Tibial nerve (tissue), 4 donors: ENCODE measurements at regions not wholly inside any gene's neighbourhood (a gene's known extent, or its start where the extent isn't known, plus 50 kb on each side); places are given as distances from the start of the nearest gene placed in this dataset.

ENCODE experiments used
- DNase-seq, 2 donors: peaks; one replicate each; pipeline ENCODE4 v3.0.0-alpha.2; 2019; ENCODE audit warnings: low spot score in 2 of 2
- H3K27ac ChIP-seq, 4 donors: fragments of 200-600 bp; sonication (generic) in 3 of 4; one replicate each; pipeline ENCODE4 v1.5.1; 2017 to 2019; ENCODE audit warnings: mild to moderate bottlenecking in 1 of 4
- H3K27me3 ChIP-seq, 2 donors: fragments of 200-600 bp; sonication (generic) in 1 of 2; one replicate each; pipeline versions ENCODE4 v1.5.1 to v1.6.0; 2017 to 2019
- H3K36me3 ChIP-seq, 3 donors: fragments of 200-600 bp; sonication (generic); one replicate each; pipeline ENCODE4 v1.5.1; 2018 to 2019
- H3K4me1 ChIP-seq, 4 donors: fragments of 200-600 bp; sonication (generic) in 3 of 4; one replicate each; pipeline ENCODE4 v1.5.1; 2017 to 2019
- H3K4me3 ChIP-seq, 4 donors: fragments of 200-600 bp; sonication (generic) in 3 of 4; one replicate each; pipeline ENCODE4 v1.5.1; 2017 to 2019; ENCODE audit warnings: mild to moderate bottlenecking in 1 of 4, moderate library complexity in 1 of 4
- H3K9me3 ChIP-seq, 4 donors: fragments of 200-600 bp; sonication (generic) in 3 of 4; one replicate each; pipeline ENCODE4 v1.5.1; 2017 to 2019
- CTCF ChIP-seq, 5 experiments: fragments of 200-600 bp in 3 of 5; fragments of 450-650 bp in 2 of 5; sonication (generic) in 3 of 5; IDR thresholded peaks; one replicate each; pipeline ENCODE4 v1.5.1; 2016 to 2019; ENCODE audit warnings: antibody characterized with exemption in 5 of 5, mild to moderate bottlenecking in 3 of 5, moderate library complexity in 2 of 5
- EP300 ChIP-seq, 2 donors: sonication (generic); formaldehyde crosslinking; IDR thresholded peaks; one replicate each; pipeline ENCODE4 v1.6.1; 2017; ENCODE audit warnings: antibody characterized with exemption in 2 of 2, mild to moderate bottlenecking in 1 of 2
- POLR2A ChIP-seq, 2 donors: fragments of 450-650 bp; IDR thresholded peaks; one replicate each; pipeline ENCODE4 v1.6.1; 2017; ENCODE audit warnings: antibody characterized with exemption in 2 of 2, mild to moderate bottlenecking in 2 of 2, moderate library complexity in 2 of 2
- WGBS, 2 donors: methylation state at CpG; one replicate each; pipeline ENCODE4 v1.1.5; 2018; 5-methylcytosine and 5-hydroxymethylcytosine counted together

- no peaks in the 10 kb centered on the region for H3K27me3 ChIP-seq
- DNase-seq = no peak
- no peaks in the 10 kb centered on the region for H3K4me1 ChIP-seq
- TF ChIP-seq POLR2A (IDR thresholded peaks at IDR 0.05) (no peak), EP300 (IDR thresholded peaks at IDR 0.05) (no peak), CTCF (IDR thresholded peaks at IDR 0.05) (no peak)
- H3K4me3 ChIP-seq = no peak overlapping the region
- H3K36me3 ChIP-seq = no peaks in the 10 kb centered on the region
- no peaks in the 10 kb centered on the region for H3K9me3 ChIP-seq
- WGBS, 2 donors = 65 to 83% methylated on average over 8 of the region's 8 CpGs
- no peak overlapping the region for H3K27ac ChIP-seq
Observed at GRCh38 chr2:7358865-7359447, 441.7 kb downstream of the RNF144A start.

GRCh38 chr2:7363906-7364305 lies 446.7 kb downstream of the RNF144A start:
- WGBS, 2 donors = 66 to 94% methylated on average over 3 of the region's 3 CpGs
- Histone ChIP-seq H3K27me3 (no peaks in the 10 kb centered on the region), H3K36me3 (no peaks in the 10 kb centered on the region), H3K4me1 (no peaks in the 10 kb centered on the region), H3K27ac (no peak overlapping the region), H3K4me3 (no peak overlapping the region), H3K9me3 (peaks cover 0 to 12% (median 3%) of the 10 kb centered on the region in 4 donors)
- TF ChIP-seq POLR2A (IDR thresholded peaks at IDR 0.05) (no peak), EP300 (IDR thresholded peaks at IDR 0.05) (no peak), CTCF (IDR thresholded peaks at IDR 0.05) (no peak)
- DNase-seq = no peak

- 95 to 96% methylated on average over 1 of the region's 1 CpG for WGBS, 2 donors
Observed at GRCh38 chr2:7368211-7368610, 451.0 kb downstream of the RNF144A start.

GRCh38 chr2:7373156-7373555 lies 455.9 kb downstream of the RNF144A start:
- Histone ChIP-seq H3K27ac (no peak overlapping the region), H3K36me3 (no peaks in the 10 kb centered on the region), H3K27me3 (no peaks in the 10 kb centered on the region), H3K4me3 (no peak overlapping the region), H3K4me1 (no peaks in the 10 kb centered on the region), H3K9me3 (peaks cover 0 to 19% (median 4%) of the 10 kb centered on the region in 4 donors)
- no peak for DNase-seq
- no peak for TF ChIP-seq CTCF (IDR thresholded peaks at IDR 0.05)
- WGBS, 2 donors = 90 to 94% methylated on average over 1 of the region's 1 CpG

More at GRCh38 chr2:7368211-7368610, 451.0 kb downstream of the RNF144A start:
- Histone ChIP-seq H3K4me3 (no peak overlapping the region), H3K9me3 (peaks cover 0 to 23% (median 4%) of the 10 kb centered on the region in 4 donors), H3K27ac (no peak overlapping the region), H3K27me3 (no peaks in the 10 kb centered on the region), H3K36me3 (no peaks in the 10 kb centered on the region), H3K4me1 (no peaks in the 10 kb centered on the region)
- no peak for DNase-seq
- TF ChIP-seq CTCF (IDR thresholded peaks at IDR 0.05) = no peak

- Histone ChIP-seq H3K36me3 (no peaks in the 10 kb centered on the region), H3K4me1 (no peaks in the 10 kb centered on the region), H3K4me3 (no peak overlapping the region), H3K27me3 (no peaks in the 10 kb centered on the region), H3K27ac (no peak overlapping the region), H3K9me3 (no peaks in the 10 kb centered on the region)
- no peak for TF ChIP-seq EP300 (IDR thresholded peaks at IDR 0.05)
- no peak for TF ChIP-seq CTCF (IDR thresholded peaks at IDR 0.05)
- TF ChIP-seq POLR2A (IDR thresholded peaks at IDR 0.05) = no peak
- DNase-seq = no peak
Observed at GRCh38 chr2:7375901-7376300, 458.7 kb downstream of the RNF144A start.
